GM19452 (cell line): ENCODE measurements at regions not wholly inside any gene's neighbourhood (a gene's known extent, or its start where the extent isn't known, plus 50 kb on each side); places are given as distances from the start of the nearest gene placed in this dataset.

Experiments used
- ATAC-seq: cut with Tn5 transposase; IDR thresholded peaks from one replicate; pipeline ENCODE4 v1.9.1; 2021; ENCODE audit not compliant: unreplicated experiment

DNA sequence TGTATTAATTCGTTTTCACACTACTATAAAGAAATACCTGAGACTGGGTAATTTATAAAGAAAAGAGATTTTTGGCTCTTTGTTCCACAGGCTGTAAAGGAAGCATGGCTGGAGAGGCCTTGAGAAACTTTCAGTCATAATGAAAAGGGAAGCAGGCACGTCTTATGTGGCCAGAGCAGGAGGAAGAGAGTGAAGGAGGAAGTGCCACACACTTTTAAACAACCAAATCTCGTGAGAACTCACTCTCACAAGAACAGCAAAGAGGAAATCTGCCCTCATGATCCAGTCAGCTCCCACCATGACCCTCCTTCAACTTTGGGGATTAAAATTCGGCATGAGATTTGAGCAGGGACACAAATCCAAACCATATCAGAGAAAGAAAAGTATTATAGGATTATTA is 1255.9 kb upstream of the MIR17HG start:
- no peak for ATAC-seq

DNA sequence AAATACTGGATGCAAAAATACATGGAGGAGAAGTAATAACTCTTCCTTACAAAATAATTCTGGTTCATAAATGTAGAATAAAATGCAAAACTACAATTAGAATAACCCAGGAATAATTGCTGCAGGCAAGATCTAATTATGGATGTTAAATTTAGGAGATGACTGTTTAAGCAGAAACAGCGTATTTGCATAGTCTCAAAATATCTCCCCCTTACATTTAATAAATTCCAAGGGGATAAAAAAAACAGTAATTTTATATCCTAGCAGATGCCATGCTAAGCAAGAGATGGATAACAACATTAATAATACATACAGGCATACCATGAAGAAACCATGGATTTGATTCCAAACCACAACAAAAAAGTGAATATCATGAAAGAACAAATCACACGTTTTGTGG is 1253.1 kb upstream of the MIR17HG start:
- ATAC-seq, result no peak

- ATAC-seq, result no peak
Observed at GRCh38 chr13:90098577-90098976, 1248.9 kb upstream of the MIR17HG start.

DNA sequence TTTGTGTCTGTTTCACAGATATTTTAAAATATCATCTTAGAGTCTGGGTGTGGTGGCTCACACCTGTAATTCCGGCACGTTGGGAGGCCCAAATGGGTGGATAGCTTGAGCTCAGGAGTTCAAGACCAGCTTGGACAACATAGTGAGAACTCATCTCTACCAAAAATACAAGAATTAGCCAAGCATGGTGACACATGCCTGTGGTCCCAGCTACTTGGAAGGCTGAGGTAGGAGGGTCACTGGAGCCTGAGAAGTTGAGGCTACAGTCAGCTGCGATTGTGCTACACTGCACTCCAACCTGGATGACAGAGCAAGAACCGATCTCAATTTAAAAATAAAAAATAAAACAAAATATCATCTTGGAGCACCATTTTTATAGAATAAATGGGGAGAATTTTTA is 1247.6 kb upstream of the MIR17HG start:
- ATAC-seq, result no peak

GRCh38 chr13:90103099-90103784 is 1244.2 kb upstream of the MIR17HG start:
- ATAC-seq, result no peak

DNA sequence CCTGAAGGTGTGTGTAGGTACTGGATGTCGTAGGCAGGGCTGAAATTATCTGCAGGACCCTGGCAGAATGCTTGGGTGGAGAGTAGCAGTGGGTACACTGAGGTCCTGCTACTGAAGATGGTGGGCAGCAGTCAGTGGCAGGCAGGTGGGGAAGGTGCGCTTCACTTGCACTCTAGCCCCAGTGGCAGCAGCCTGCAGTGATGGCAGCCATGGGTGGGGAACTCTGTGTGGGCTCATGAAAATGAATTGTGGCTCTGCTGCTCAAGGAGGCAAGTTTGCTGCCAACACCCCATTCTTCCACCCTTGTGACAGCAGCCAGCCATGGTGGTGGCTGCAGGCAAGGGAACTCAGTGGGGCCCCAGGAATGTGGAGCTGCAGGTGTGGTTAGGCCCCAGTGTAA is 1242.7 kb upstream of the MIR17HG start:
- ATAC-seq, result no peak

- no peak for ATAC-seq
Observed at GRCh38 chr13:90105276-90105675, 1242.2 kb upstream of the MIR17HG start.

DNA sequence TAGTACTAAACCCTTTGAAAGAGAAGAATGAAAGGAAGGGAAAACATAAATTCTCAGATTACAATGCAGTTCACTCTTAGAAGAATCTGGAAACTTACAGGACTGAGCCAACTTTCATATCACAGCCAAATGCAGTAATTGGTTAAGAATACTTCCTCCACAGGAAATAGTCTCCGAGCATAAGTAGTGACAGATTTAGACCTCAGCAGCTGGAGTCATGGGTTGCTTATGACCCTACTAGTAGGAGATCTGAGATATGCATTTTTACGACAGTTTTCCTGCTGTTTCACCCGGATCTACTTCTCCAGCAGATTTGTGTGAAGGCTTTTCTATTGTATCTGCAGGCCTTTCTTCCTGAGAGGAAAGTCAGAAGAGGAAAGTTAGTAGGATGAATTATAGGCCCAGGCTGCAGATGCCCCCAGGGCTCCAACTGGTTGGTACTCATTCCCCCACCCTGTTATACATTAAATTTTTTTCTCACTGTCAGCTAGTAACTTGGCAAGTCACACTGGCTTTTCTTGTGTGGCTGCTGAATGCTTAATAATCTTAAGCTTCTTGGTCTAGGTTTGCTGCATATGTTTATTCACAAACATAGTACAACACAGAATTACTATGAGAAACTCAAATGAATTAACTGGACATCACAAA is 1241.5 kb upstream of the MIR17HG start:
- ATAC-seq, result no peak

- ATAC-seq, result no peak
Observed at GRCh38 chr13:90107661-90108060, 1239.8 kb upstream of the MIR17HG start.

DNA sequence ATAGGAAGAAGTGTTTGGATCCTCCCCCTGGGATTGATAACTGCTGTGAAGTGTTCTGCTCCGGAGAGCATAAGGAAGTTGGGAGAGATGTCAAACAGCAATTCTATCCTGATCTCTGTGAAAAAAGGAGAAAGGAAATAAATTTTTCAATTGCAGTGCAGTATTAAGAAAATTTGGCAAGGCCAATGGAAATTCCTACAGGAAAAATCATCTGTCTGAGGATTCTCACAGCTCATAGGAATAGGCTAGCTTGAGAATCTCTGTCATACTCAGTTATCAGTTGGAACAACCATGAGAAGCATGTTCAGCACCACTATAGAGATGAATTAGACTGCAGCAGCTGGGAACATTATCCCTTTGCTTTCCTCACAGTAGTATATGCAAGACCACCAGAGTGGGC is 1238.9 kb upstream of the MIR17HG start:
- no peak for ATAC-seq

- no peak for ATAC-seq
Observed at GRCh38 chr13:90116121-90116520, 1231.4 kb upstream of the MIR17HG start.

GRCh38 chr13:90118467-90119071 is 1228.9 kb upstream of the MIR17HG start:
- ATAC-seq, result no peak

- no peak for ATAC-seq
Observed at GRCh38 chr13:90120026-90120425, 1227.5 kb upstream of the MIR17HG start.

- ATAC-seq, result no peak
Observed at GRCh38 chr13:90121784-90122183, 1225.7 kb upstream of the MIR17HG start.

- no peak for ATAC-seq
Observed at GRCh38 chr13:90122531-90122930, 1225.0 kb upstream of the MIR17HG start.

DNA sequence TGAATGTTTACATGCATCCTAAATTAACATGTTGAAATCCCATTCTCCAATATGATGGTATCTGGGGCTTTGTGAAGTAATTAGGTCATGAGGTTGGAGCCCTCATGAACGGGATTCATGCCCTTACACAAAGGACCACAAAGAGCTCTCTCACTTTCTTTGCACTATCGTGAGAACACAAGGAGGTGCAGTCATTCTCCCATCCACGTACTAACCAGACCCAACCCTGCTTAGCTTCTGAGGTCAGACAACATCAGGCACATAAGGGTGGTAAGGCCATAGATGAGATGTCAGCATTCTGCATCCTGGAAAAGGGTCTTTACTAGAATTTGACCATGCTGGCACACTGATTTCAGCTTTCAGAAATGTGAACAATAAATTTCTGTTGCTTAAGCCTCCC is 1211.9 kb upstream of the MIR17HG start:
- no peak for ATAC-seq

GRCh38 chr13:90142251-90142650 is 1205.2 kb upstream of the MIR17HG start:
- ATAC-seq, result no peak

- ATAC-seq, result no peak
Observed at GRCh38 chr13:90154311-90154960, 1193.1 kb upstream of the MIR17HG start.

DNA sequence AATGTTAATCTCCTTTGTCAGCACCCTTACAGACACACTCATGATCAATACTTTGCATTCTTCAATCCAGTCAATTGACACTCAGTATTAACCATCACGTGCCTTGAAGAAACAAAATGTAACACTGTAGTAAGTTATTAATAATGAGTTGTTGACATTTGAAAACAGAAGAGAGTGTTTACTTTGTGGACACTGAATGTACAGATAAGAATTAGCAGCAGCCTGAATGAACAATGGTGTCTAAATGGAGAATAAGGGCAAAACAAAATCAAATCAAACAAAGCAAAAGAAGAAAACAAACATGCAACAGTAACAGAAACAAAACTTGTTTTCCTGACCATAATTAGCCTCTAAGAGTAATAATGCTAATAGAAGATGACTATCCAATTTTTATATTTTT is 1191.1 kb upstream of the MIR17HG start:
- ATAC-seq, result no peak

DNA sequence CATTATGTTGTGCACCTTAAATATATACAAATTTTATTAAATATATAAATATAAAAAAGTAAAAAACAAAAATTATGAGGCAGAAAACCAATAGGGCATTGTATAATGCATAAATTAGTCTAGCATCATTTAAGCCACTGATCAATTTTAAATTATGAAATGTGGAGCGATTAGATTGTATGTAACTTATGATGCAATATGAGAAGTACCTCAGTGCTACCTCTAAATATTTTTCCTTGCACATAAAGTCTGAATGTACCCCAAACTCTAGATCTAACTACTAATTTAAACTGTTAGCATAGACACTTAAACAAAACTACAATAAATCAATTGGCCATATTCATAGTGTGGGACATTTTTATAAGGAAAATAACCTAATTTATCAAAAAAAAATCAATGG is 1178.5 kb upstream of the MIR17HG start:
- ATAC-seq, result no peak

- no peak for ATAC-seq
Observed at GRCh38 chr13:90170208-90170607, 1177.3 kb upstream of the MIR17HG start.

GRCh38 chr13:90171649-90172048 is 1175.8 kb upstream of the MIR17HG start:
- no peak for ATAC-seq
